GM19240 (cell line): ENCODE measurements at regions not wholly inside any gene's neighbourhood (a gene's known extent, or its start where the extent isn't known, plus 50 kb on each side); places are given as distances from the start of the nearest gene placed in this dataset.

Experiments used
- DNase-seq: peaks from one replicate; pipeline ENCODE4 v3.0.0; 2011; ENCODE audit warnings: low spot score; ENCODE audit not compliant: insufficient read length

DNA sequence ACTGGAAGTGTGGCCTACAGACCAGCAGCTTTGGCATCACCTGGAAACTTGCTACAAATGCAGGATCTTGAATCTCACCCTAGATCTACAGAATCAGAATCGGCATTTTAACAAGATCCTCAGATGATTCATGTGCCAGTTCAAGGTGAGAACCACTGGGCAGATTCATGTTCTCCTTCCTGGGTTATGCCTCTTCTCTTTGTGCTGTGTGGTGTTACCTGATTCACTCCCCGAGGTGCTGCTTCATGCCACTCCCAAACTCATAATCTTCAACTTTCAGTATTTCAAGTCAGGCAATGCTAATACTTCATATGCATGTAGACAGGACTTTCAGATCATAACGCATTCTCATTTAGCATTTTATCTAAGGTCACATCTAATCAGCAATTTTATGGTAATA lies 427.7 kb downstream of the FOXO1 start:
- no peak for DNase-seq

DNA sequence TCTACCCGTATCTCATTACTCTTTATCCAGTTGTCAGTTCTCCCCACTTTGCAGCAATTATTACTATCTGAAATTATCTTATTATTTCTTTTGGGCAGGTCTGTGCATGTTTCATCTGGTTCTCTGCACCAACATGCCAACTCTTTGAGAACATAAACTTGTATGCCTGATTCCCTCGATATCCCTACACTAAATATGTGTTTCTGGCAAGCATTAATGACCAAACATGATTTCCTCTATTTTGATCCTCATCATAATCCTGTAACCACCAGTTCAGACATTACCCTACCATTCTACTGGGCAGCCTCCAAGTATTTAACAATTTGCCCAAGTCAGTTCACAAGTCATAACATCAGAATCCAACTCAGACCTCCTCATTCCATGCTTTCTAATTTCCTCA lies 426.1 kb downstream of the FOXO1 start:
- no peak for DNase-seq

DNA sequence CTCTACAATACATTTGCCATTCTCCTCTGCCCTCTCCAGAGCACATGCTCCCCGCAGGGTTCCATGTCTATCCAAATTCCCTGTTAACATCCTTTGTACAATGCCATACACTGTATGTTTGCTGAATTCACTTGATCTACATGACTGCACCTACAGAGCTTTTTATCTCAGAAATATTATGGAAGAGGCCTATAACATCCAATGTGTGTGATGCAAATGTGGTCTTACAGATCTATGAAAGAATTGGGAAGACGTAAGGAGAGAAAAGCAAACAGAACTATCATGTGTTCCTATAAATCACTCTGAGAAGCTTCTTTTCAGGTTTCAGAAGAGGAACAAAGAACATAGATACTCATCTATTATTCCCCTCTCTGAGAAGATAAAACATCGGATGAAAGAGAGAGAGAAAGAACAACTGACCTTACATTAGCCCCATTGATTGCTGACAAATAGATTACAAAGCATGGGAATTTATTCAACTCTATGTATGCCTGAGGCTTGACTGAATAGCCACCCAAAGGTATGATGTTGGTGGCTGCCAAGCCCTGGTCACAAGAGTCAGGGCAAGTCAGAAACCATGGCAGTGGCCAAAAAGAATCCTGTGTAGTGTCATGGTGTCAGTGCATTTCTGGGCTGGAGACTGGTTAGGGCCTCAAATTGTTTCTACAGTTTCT lies 425.2 kb downstream of the FOXO1 start:
- no peak for DNase-seq

DNA sequence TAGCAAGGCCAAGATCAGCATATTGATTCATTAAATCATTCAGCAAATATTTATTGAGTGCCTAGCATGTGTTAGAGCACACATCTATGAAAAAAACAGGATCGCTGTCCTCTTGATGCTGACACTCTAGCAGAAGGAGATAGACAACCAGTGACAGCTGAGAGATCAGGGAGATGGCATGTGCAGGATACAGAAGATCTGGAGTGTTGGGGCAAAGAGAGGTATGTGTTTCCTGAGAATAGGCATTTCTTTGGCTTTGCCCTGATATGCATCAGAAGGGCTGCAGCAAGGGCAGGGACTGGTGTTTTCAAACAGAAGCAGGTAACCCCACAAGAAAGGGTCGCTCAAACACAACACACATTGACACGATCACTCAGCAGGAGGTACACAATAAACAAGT lies 423.4 kb downstream of the FOXO1 start:
- no peak for DNase-seq

DNA sequence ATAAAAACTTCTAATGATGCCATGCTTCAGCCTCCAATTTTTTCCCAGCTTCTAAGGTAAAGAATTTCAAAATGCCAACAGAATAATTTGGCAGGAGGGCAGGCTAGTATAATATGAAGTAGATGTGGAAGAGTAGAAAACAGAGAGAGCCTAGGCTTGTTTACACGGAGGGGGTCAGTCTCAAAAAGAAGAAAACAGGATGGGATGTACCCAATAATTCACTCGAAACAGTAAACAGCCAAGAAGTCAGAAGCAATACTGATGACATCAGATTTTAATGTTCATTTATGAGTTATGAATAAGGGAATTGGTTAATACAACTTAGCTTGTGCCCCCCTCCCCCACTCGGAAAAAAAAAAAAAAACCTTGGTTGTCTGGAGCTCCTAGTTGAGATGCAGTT lies 422.5 kb downstream of the FOXO1 start:
- DNase-seq = no peak

DNA sequence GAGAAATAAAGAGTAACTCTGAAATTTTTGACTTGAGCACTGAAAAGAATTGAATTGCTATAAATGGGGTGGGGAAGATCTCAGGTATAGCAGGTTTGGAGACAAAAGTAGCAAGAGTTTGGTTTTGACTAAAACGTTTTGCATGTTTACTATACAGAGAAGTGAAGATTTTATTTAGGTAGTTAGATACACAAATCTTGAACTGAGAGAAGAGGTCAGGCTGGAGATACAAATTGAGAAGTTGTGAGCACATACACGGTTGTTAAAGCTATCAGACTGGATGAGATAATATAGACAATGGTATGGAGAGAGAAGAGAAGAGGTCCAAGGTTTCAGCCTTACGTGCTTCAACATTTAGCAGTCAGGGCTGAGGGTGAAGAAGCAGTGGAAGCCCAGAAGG lies 420.9 kb downstream of the FOXO1 start:
- no peak for DNase-seq

DNA sequence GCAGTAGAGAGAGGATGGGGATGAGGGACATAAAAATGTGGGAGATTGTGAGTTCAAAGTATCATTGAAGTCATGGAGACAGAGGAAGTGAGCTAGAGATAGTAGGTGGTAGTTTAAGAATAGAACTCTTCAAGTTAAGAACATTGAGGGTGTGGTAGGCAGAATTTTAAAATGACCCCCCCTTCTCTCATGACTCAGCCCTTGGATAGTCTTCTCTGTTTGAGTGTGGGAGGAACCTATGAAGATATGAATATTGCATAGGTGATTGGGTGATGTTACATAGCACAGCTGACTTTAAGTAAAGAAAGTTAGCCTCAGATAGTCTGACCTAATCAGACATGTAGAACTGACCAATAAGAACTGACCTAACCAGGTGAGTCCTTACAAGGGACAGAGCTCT lies 418.6 kb downstream of the FOXO1 start:
- DNase-seq = no peak

DNA sequence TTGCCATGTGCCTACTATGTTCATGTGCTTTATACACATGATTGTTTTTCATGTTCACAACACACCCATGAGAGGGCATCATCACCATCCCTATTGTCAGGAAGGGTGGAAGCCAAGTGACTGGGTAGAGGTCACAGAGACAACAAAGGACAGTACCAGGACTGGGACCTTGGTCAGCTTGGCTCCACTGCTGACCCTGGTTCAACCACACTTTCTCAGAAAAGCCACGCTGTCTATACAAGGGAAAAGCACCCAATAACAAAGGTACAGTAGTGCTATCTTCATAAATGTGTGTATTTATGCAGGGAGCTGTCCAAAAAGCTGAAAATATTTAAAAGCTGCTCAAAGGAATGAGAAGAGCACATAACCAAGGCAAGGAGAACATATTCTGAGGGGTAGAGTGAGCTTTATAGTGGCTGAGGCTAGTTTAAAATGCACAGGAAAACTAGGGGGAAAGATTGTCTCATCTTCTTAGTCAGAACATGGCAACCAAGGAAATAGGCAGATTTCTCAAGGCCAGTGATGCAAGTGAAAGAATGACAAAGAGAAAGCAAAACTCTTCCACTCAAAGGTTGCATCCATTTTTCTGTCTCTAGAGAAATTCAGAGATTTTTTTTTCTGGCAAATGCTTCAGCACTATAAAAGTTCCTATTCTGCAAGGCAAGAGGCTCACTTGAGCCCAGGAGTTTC lies 415.0 kb downstream of the FOXO1 start:
- DNase-seq = no peak

DNA sequence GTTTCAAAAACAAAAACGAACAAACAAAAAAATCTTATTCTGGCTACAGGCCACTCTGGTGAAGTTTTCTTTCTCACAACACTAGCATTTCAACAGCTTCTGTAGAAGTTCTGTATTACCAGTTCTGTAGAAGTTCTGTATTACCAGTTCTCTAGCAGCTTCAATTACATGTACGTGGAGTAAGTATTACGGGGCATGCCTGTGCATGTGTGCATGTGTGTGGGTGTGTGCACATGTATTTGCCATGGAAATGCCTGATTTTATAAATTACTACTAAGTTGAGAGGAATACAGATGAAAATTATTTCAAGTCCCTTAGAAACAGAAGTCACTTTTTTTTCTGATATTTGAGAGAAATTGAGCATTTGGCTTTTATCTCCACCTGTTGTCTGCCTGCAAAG lies 414.2 kb downstream of the FOXO1 start:
- no peak for DNase-seq

DNA sequence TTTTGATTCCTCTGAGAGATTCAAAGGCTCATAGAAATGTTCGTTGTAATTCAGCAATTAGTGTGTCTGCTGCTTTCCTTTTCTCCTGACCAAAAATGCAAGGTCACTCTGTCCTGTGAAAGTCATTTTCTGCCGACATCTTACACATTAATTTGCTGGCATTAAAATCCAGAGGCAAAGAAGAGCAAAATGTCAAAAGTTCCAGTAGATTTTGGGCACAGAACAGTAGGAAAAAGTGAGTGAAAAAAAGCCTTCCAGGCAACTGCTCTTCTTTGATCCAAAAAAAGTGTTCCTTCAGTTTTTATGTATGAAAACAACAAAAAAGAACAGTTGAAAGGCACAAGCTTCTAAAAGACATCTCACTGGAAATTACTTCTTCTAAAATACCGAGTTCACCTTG lies 413.8 kb downstream of the FOXO1 start:
- DNase-seq = no peak

DNA sequence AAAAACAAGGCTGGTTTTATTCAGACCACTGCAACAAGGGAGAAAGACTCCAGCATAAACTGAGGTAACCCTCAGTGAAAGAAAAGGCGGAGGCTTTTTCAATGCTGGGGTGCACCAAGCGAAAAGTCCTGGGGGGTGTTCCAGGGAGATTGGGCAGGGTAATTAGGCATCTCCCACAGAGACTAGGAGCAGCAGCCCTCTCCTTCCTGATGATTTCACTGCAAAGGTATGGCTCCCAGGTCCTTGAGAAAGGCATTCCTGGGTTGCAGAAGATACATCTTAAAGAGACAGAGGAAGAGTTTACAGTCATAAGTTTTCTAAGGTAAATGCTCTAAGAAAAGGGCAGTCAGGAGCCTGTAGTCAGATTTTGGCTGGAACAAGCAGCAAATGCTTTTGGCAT lies 412.0 kb downstream of the FOXO1 start:
- no peak for DNase-seq

DNA sequence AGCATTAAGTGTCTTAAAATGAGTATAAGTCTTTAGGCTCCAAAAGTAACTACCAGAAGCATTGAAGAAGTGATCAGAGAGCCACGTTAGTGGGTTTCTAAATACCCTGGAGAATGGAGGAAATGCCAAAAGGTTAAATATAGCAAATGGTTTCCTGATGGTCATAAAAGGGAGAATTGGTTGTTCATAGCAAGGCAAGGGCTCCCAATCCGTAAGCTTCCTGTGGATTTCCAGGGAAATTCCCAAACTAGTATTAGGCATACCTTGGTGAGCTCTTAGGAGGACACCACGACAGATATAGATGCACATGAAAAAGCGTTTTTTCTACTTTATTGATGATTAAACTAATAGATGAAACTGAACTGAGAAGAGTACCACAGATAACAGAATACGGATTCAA lies 410.9 kb downstream of the FOXO1 start:
- DNase-seq = no peak

DNA sequence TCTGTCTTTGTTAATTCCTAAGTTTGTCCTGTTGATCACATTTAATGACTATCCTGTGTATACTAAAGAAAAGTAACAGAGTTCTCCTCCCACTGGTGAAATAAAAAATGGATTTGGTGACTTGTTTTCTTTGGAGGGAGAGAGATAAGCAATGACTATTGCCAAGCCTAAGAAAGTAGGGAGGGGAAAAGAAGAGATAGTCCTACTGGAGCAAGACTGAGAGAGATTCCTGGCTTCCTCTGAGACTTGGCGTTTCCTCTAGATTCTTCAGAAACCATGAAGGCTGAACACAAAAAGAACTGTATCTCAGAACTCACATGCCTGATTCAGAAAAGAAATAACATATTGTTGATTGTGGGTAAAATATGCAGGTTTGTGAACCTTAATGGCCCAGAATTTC lies 406.5 kb downstream of the FOXO1 start:
- no peak for DNase-seq

DNA sequence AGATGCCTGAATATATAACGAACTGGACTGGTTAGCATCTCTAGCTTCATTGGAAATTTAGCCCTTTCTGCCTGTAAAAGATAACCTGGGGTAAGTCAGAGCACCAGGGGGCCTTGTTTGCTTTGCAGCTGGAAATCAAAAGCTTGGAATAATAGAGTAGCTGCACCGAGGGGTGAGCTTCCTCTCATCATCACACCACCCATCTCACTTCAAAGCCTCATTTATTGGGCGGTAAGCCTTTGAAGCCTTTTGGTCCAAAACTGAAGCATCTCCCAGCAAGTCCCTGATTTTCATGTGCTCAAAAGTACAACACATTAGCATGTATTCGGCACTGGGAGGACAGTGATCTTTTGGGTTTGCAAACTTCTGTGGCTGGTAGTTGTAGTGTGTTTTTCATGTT lies 405.1 kb downstream of the FOXO1 start:
- DNase-seq = no peak

DNA sequence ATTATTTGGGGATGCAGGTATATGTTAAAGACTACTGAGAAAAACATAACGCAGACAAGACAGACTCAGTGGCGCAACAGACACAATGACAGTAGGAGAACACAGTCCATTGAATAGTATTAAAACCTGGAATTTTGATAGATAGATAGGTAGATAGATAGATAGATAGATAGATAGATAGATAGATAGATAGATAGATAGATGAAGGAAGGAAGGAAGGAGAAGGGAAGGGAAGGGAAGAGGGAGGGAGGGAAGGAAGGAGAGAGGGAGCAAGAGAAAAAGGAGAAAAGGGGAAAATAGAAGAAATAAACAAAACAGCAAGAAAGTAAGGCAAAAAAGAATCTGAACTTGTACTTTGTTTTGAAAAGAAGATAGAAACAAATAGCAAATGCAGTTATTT lies 404.5 kb downstream of the FOXO1 start:
- no peak for DNase-seq

DNA sequence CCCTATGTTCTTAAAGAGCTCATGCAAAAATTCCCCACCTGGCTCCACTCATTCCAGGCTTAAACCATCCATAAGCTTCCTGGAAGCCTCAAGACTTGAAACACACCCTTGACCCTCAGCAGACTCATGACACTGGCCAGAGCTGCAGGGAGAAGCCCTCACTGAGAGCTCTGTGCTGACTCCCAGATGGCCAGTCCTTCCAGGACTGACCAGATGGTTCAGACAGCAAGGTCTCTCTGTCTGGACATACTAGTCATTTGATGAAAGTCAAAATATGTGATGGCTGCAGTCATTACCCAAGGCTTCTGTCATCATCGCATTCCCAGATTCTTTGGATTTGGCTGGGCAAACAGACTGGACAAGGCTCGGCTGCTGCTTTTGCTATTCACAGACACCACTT lies 397.4 kb downstream of the FOXO1 start:
- DNase-seq = no peak

DNA sequence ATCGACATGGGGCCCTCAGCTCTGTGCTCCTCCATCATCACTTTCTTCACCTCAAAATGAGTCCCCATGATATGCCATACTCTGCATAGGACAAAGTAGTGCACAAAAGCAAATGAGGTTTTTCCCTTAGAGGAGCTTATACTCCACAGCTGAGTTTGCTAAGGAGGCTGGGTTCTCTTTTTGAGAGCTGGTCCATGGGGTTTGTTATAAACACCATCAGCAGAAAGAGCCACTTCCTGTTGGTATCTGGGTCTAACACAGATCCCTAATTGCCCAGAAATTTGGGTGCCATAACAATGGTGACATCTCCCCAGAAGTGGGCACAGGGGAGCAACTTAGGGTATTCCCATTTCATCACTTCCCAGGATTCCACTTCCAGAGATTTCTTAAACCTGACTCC lies 395.7 kb downstream of the FOXO1 start:
- DNase-seq = no peak

DNA sequence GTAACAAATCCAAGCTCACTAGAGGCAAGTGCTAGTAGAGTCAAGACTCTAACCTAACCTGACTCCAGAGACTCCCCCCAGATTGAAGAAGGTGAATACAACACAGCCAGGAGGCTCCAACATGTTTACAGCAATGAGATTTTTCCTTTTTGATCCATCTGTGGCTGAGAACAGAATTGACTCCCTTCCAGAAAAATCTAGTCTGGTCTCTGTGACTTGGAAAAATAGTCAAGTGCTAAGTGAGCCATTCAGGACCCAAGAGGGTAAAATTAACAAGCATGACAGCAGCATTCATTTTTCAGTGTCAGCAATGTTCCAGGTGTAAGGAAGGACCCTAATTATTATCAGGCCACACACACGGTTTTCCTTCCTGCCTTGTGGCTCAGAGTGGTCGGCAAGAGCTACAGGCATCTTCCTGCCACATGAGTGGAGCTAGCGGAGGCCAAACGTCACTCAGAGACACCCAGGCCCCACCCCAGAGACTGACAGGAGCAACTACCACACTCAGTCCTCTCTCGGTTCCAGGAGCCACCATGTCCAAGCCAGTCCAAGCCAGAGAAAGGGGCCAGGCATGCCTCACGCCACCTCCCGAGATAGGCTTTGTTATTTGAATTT lies 395.1 kb downstream of the FOXO1 start:
- DNase-seq = no peak

DNA sequence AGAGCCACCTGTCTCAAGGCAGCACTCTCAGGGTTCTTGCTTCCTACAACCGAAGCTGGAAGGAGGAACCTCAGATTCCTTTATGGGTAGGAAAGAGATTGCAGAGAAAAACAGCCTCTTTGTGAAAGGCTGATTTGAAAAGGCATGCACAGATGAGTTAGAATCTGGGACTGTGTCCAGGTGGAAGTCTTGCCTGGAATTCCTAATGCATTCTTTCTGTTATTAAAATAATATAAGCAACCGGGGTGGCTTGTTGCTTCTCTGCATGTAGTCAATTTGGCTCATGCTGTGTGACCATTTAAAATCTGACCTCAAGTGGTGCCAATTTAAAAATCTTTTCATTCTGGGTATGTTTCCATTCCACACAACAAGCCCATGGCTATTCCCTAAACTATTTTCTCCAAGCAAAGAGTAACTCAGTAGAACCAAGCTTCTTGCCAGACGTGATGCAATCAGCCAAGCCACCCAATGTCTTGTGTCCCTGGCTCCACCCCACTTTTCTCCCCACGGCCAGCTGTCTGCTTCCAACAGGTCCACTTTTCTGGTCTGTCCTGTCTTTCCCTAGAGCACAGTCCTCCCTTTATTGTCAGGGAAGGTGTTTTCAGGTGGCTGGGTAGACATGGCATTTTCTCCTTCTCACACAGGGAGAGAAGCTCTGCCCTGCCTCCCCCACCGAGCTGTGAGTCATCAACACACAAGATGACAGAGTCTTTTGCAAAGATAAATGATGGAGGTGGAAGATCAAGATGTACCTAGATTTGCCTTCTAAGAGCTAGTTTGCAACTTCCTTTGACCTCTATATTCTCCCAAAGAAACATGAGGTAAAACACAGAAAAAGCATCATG lies 394.3 kb downstream of the FOXO1 start:
- DNase-seq = no peak

DNA sequence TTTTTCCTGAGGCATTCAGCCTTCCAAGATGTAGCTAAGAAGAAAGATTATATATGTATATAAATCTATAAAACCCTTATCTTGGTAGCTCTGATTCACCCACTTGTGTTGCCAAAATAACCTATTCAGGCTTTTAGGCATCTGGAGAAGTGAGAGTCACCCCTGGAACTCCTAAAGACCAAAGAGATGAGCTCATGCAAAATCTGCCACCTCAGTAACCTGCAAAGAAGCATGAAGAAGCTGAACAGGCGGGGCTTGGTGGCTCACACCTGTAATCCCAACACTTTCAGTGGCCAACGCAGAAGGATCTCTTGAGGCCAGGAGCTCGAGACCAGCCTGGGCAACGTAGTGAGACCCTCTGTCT lies 393.7 kb downstream of the FOXO1 start:
- no peak for DNase-seq

DNA sequence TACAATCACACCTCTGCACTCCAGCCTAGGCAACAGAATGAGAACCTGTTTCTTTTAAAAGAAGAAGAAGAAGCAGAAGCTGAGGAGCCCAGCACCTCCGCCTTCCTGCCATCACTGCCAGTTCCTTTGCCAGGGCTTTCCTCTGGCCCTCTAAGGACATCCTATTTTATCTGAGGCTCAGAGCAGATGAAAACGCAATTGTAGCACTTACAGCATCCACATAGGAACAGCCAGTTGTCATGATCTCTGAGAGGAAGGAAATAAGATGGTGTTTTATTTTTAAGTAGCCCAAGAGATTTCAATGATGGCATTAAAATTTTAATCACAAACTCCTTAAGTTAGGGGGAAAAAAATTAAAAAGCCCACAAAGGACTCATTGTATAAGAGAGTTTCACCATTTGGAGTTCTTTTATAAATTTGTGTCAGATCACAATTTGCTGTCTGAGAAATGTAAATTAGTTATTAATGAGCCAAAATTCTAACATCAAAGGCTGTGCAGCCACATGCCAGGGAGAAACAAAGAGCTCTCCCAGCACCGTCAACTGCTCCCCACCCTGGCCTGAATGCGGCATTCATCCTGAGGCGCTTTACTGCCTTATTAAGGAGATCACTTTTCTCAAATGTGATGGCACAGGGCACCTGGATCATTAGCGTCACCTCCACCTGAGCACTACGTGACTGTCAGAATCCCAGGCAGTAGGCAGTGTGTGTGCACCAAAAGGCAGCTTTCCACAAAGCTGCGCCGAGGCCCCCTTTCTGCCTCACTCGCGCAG lies 393.0 kb downstream of the FOXO1 start:
- DNase-seq = no peak
